Type B pancreatic cell (in vitro differentiated cells): ENCODE measurements at regions not wholly inside any gene's neighbourhood (a gene's known extent, or its start where the extent isn't known, plus 50 kb on each side); places are given as distances from the start of the nearest gene placed in this dataset.

Experiments
- DNase-seq: peaks from one replicate; pipeline ENCODE4 v3.0.0; 2021; ENCODE audit warnings: mixed read lengths; ENCODE audit not compliant: unreplicated experiment; ENCODE audit errors: extremely low spot score
- H3K27ac Mint-ChIP-seq: 2 replicates; pipeline ENCODE4 v1.8.0; 2021; ENCODE audit warnings: mild to moderate bottlenecking, mixed read lengths
- H3K27me3 Mint-ChIP-seq: 2 replicates; pipeline ENCODE4 v1.8.0; 2021; ENCODE audit warnings: mixed read lengths
- H3K36me3 Mint-ChIP-seq: 2 replicates; pipeline ENCODE4 v1.8.0; 2021; ENCODE audit warnings: mixed read lengths
- H3K4me1 Mint-ChIP-seq: one replicate; pipeline ENCODE4 v1.8.0; 2021; ENCODE audit warnings: mixed read lengths; ENCODE audit not compliant: unreplicated experiment
- H3K4me3 Mint-ChIP-seq: 2 replicates; pipeline ENCODE4 v1.8.0; 2021; ENCODE audit warnings: mild to moderate bottlenecking, mixed read lengths
- H3K9me3 Mint-ChIP-seq: 2 replicates; pipeline ENCODE4 v1.8.0; 2021; ENCODE audit warnings: mixed read lengths
- TF ChIP-seq, protein P1 (sequence below): fragments of 200-600 bp; sonication (generic); conservative IDR thresholded peaks from 2 replicates; pipeline ENCODE4 v1.5.0; 2021; ENCODE audit warnings: antibody characterized with exemption, mild to moderate bottlenecking

DNA sequence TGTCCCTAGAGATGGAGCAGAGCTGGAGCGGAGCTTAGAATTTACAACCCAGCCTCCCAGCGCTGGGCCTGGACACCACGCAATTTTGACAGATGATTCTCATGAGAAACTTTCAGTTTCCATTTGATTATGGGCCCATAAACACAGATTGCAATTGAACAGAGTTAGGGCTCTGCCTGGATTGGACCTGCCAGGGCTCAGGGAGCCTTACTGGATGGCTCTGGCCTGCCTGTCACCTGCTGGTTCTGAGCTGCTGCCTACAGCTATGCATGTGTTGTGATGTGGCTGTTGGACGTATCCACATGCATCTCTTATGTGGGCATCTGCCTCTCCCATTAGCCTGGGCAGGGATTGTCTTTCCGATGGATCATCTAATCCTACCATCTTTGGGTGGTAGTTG is 73.4 kb upstream of the SDK2 start:
- DNase-seq = no peak
- TF ChIP-seq, protein P1, sequence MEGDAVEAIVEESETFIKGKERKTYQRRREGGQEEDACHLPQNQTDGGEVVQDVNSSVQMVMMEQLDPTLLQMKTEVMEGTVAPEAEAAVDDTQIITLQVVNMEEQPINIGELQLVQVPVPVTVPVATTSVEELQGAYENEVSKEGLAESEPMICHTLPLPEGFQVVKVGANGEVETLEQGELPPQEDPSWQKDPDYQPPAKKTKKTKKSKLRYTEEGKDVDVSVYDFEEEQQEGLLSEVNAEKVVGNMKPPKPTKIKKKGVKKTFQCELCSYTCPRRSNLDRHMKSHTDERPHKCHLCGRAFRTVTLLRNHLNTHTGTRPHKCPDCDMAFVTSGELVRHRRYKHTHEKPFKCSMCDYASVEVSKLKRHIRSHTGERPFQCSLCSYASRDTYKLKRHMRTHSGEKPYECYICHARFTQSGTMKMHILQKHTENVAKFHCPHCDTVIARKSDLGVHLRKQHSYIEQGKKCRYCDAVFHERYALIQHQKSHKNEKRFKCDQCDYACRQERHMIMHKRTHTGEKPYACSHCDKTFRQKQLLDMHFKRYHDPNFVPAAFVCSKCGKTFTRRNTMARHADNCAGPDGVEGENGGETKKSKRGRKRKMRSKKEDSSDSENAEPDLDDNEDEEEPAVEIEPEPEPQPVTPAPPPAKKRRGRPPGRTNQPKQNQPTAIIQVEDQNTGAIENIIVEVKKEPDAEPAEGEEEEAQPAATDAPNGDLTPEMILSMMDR = no peak
- H3K27me3 Mint-ChIP-seq = peaks cover 25% of the 10 kb centered on the region
- no peak overlapping the region for H3K4me3 Mint-ChIP-seq
- peaks cover 34% of the 10 kb centered on the region for H3K4me1 Mint-ChIP-seq
- H3K27ac Mint-ChIP-seq = no peak overlapping the region
- H3K36me3 Mint-ChIP-seq = no peaks in the 10 kb centered on the region
- H3K9me3 Mint-ChIP-seq = no peaks in the 10 kb centered on the region

DNA sequence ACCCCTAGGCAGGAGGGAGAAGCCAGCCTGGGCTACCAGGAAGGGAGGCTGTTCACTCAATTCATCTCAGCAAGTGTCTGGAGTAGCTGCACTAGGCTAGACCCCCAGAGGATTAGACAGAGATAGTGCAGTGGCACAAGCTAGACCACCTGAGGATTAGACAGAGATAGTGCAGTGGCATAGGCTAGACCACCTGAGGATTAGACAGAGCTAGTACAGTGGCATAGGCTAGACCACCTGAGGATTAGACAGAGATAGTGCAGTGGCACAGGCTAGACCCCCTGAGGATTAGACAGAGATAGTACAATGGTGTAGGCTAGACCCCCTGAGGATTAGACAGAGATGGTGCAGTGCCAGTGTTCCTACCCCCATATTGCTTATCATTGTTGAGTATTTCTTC is 74.1 kb upstream of the SDK2 start:
- H3K4me3 Mint-ChIP-seq = no peak overlapping the region
- peaks cover 34% of the 10 kb centered on the region for H3K4me1 Mint-ChIP-seq
- DNase-seq = no peak
- TF ChIP-seq, protein P1 = no peak
- H3K27ac Mint-ChIP-seq = no peak overlapping the region
- H3K36me3 Mint-ChIP-seq = no peaks in the 10 kb centered on the region
- no peaks in the 10 kb centered on the region for H3K9me3 Mint-ChIP-seq
- H3K27me3 Mint-ChIP-seq = peaks cover 25% of the 10 kb centered on the region

DNA sequence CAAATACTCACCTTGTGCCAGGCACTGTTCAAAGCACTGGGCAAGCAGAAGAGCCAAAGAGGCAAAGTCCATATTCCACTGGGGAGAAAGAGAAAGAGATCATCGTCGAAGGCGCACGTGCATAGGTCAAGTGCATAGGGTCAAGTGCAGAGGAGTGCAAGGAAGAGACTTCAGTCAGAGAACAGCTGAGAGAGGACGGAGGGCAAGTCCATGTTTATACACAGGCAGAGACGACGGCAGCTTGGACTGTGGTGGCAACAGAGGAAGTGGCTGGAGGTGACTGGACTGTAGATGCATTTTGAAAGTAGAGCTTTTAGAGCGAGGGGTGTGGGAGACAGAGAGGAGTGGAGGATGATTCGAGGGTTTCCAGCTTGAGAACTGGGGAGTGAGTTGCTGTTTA is 74.7 kb upstream of the SDK2 start:
- Mint-ChIP-seq H3K4me1 (peaks cover 34% of the 10 kb centered on the region), H3K27me3 (peaks cover 23% of the 10 kb centered on the region), H3K27ac (no peak overlapping the region), H3K4me3 (peak overlapping the region; percentile 24), H3K9me3 (no peaks in the 10 kb centered on the region), H3K36me3 (no peaks in the 10 kb centered on the region)
- DNase-seq = no peak
- TF ChIP-seq, protein P1 = no peak

DNA sequence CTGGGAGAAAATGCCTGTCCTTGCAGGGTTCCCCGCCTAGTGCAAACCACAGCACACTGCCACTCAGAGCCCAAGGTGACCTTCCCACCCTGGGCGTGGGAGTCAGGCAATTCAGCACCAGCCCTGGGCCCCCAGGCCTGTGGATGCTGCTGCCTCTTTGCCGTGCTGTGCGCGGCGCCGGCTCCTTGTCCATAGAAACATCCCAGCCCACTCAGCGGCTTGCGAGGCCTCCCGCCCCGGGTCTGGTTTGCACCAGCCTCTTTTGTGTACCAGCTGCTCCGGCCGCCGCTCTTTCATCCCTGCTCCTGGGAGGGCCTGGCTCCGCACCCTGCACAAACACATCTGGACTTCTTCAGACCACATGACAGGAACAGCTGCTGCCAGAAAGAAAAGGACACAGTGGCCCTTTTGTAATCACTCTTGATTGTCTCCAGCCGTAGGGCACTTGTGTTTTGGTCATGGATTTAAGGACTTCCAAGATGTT is 75.4 kb upstream of the SDK2 start:
- H3K27me3 Mint-ChIP-seq = peaks cover 23% of the 10 kb centered on the region
- H3K4me1 Mint-ChIP-seq = peaks cover 34% of the 10 kb centered on the region
- peak overlapping the region; percentile 68 for H3K4me3 Mint-ChIP-seq

DNA sequence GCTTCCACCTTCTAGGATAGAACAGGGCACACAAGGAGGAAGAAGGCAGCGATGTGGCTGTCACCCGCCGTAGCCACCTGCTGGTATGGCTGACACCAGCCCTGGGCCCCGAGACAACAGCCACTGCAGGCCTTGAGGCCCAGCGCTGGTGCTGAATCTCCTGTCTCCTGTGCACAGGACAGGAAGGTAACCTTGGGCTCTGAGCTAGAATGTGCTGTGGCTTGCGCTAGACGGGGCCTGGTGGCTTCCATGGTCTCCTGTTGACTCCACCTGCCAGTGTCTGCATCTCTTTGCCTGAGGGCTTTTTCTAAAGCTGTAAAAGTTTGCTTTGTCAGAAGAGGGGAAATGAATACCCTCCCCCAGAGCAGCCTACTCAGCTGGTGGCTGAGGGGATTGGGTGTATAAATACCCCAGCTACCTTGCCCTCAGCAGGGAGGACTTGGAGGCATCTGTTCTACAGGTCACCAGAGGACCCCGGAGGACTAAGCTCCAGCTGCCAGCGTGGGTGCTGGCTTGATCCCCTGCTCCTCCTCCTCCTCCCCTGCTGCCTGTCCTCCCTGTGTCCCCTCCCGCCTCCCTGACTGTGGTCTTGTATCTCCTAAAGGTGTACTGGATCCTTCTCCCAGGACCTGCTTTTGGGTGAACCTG is 76.1 kb upstream of the SDK2 start:
- peaks cover 21% of the 10 kb centered on the region for H3K27me3 Mint-ChIP-seq
- H3K4me1 Mint-ChIP-seq = peaks cover 34% of the 10 kb centered on the region
- TF ChIP-seq, protein P1 = no peak
- no peak overlapping the region for H3K4me3 Mint-ChIP-seq
- H3K27ac Mint-ChIP-seq = no peak overlapping the region
- H3K36me3 Mint-ChIP-seq = no peaks in the 10 kb centered on the region
- DNase-seq = no peak
- no peaks in the 10 kb centered on the region for H3K9me3 Mint-ChIP-seq

More for the DNA sequence above, 75.4 kb upstream of the SDK2 start:
- Mint-ChIP-seq H3K27ac (no peak overlapping the region), H3K36me3 (no peaks in the 10 kb centered on the region), H3K9me3 (no peaks in the 10 kb centered on the region)
- TF ChIP-seq, protein P1 = no peak
- DNase-seq = peak; percentile 82
